MM.1S (cell line): ENCODE measurements at regions not wholly inside any gene's neighbourhood (a gene's known extent, or its start where the extent isn't known, plus 50 kb on each side); places are given as distances from the start of the nearest gene placed in this dataset.

Source experiments
- EZH2phosphoT487 ChIP-seq: fragments of 300-600 bp; sonication (generic); IDR thresholded peaks from 2 replicates; pipeline ENCODE4 v1.6.1; 2018; ENCODE audit warnings: antibody characterized with exemption, low read length
- TF ChIP-seq, protein P1 (sequence below): fragments of 300-600 bp; sonication (generic); IDR thresholded peaks from 2 replicates; pipeline ENCODE4 v1.5.1; 2016; ENCODE audit warnings: antibody characterized with exemption, low read length, mixed read lengths

DNA sequence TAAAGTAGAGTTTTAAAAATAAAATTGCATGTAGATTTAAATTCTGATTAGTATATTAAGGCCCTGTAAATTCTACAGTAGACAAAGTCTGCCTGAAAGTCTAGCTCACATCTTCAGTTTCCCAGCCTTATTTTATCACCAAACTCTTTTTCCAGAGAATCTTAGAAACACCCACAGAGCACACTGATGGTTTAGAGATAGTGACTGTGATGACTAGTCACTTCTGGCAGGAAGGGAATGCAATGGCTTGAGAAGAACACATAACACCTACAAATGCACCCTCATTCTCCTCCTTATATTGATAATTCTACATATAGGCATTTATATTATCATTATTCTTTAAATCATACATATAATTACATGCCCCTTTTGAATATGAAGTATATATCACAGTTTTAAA, 232.9 kb downstream of the ARAP2 start:
- TF ChIP-seq, protein P1, sequence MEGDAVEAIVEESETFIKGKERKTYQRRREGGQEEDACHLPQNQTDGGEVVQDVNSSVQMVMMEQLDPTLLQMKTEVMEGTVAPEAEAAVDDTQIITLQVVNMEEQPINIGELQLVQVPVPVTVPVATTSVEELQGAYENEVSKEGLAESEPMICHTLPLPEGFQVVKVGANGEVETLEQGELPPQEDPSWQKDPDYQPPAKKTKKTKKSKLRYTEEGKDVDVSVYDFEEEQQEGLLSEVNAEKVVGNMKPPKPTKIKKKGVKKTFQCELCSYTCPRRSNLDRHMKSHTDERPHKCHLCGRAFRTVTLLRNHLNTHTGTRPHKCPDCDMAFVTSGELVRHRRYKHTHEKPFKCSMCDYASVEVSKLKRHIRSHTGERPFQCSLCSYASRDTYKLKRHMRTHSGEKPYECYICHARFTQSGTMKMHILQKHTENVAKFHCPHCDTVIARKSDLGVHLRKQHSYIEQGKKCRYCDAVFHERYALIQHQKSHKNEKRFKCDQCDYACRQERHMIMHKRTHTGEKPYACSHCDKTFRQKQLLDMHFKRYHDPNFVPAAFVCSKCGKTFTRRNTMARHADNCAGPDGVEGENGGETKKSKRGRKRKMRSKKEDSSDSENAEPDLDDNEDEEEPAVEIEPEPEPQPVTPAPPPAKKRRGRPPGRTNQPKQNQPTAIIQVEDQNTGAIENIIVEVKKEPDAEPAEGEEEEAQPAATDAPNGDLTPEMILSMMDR: no peak
- TF ChIP-seq EZH2phosphoT487: no peak
